DND-41 (cell line): ENCODE measurements at regions not wholly inside any gene's neighbourhood (a gene's known extent, or its start where the extent isn't known, plus 50 kb on each side); places are given as distances from the start of the nearest gene placed in this dataset.

Experiments used
- ATAC-seq: fragments of 200-7000 bp; cut with Tn5 transposase; 3 replicates; pipeline ENCODE4 v1.9.1; 2021; ENCODE audit warnings: low read depth; ENCODE audit not compliant: insufficient read depth
- DNase-seq: peaks from one replicate; pipeline ENCODE4 v3.0.0-alpha.2; 2020
- H2AFZ ChIP-seq: 2 replicates; pipeline ENCODE4 v1.6.0; 2012; ENCODE audit warnings: low read depth, low read length
- H3K27ac ChIP-seq: 2 replicates; pipeline ENCODE4 v1.5.1; 2012; ENCODE audit warnings: low read length, inconsistent platforms
- H3K27me3 ChIP-seq: fragments of 200-600 bp; sonication (generic); 2 replicates; pipeline ENCODE4 v1.6.0; 2012; ENCODE audit warnings: low read length, mild to moderate bottlenecking, inconsistent platforms; ENCODE audit not compliant: insufficient read depth, poor library complexity
- H3K36me3 ChIP-seq: 2 replicates; pipeline ENCODE4 v1.5.1; 2012; ENCODE audit warnings: low read length, inconsistent platforms; ENCODE audit not compliant: insufficient read depth
- H3K4me1 ChIP-seq: 2 replicates; pipeline ENCODE4 v1.5.1; 2012; ENCODE audit warnings: mild to moderate bottlenecking, low read length; ENCODE audit not compliant: insufficient read depth
- H3K4me2 ChIP-seq: 2 replicates; pipeline ENCODE4 v1.6.0; 2012; ENCODE audit warnings: mild to moderate bottlenecking, moderate library complexity, low read length, inconsistent platforms; ENCODE audit not compliant: insufficient read depth
- H3K4me3 ChIP-seq, 2 experiments: fragments of 200-600 bp in 1 of 2; shearing (Covaris generic) in 1 of 2; 2 replicates each; pipeline ENCODE4 v1.5.1; 2012 to 2016; ENCODE audit warnings: inconsistent platforms in 2 of 2, low read length in 2 of 2, mild to moderate bottlenecking in 2 of 2, low read depth in 1 of 2, moderate library complexity in 1 of 2
- H3K79me2 ChIP-seq: 2 replicates; pipeline ENCODE4 v1.6.0; 2012; ENCODE audit warnings: low read length, inconsistent platforms; ENCODE audit not compliant: insufficient read depth
- H3K9ac ChIP-seq: 2 replicates; pipeline ENCODE4 v1.6.0; 2012; ENCODE audit warnings: low read depth, mild to moderate bottlenecking, inconsistent platforms, low read length, moderate library complexity
- H3K9me3 ChIP-seq: 2 replicates; pipeline ENCODE4 v1.5.1; 2012; ENCODE audit warnings: low read length, moderate library complexity, mild to moderate bottlenecking, inconsistent platforms; ENCODE audit not compliant: insufficient read depth, severe bottlenecking
- H4K20me1 ChIP-seq: 2 replicates; pipeline ENCODE4 v1.6.0; 2012; ENCODE audit warnings: low read length; ENCODE audit not compliant: insufficient read depth
- EZH2 ChIP-seq: IDR thresholded peaks from 3 replicates; pipeline ENCODE4 v1.6.1; 2012; ENCODE audit warnings: borderline replicate concordance, low read depth, mild to moderate bottlenecking, moderate library complexity, low read length, inconsistent platforms; ENCODE audit not compliant: severe bottlenecking
- TF ChIP-seq, protein P1 (sequence below): IDR thresholded peaks from 2 replicates; pipeline ENCODE4 v1.5.1; 2012; ENCODE audit warnings: borderline replicate concordance, low read length, moderate library complexity, mild to moderate bottlenecking; ENCODE audit not compliant: poor library complexity, severe bottlenecking; ENCODE audit errors: extremely low read depth

DNA sequence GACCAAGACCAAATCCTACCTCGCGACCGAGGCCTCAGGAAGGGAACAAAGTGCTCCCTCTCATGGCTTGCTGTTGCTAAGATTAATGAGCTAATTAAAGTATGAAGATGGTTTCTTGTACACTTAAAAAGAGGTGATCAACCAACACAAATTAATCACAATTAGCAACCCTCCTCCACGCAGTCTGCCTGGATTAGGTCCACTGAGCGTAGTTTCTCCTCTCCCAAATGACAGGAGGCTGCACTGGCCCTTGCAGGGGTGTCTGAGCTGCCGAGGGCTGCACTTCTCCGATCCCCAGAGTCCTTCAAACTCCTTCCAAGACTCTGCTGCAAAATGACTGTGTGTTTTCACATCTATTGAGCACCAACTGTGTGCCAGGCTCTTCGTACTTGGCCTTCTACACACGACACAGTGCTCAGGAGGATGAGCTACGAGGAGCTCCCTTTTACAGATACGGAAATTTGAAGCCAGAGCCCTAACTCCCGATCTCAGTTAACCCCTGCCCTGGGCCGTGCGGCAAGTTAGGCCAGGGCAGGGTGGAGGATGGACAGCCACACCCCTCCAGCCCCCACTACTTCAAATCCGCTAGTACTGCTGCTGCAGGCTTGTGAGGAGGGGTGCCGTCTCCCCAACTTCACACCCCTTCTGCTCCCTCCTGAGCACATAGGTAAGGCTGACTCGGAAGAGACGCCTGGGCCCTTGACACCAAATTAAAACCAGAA is 101.0 kb upstream of the LINGO1 start:
- DNase-seq: no peak
- Histone ChIP-seq H4K20me1 (no peaks in the 10 kb centered on the region; the same call in 1 of the 2 replicates), H3K36me3 (no peaks in the 10 kb centered on the region), H3K27ac (no peak overlapping the region), H3K79me2 (no peaks in the 10 kb centered on the region), H3K9ac (no peak overlapping the region), H3K27me3 (peaks cover 2% of the 10 kb centered on the region), H3K9me3 (no peaks in the 10 kb centered on the region), H3K4me1 (no peaks in the 10 kb centered on the region), H2AFZ (no peak overlapping the region), H3K4me2 (no peak overlapping the region), H3K4me3 (no peak overlapping the region)
- ATAC-seq: no peak
- TF ChIP-seq EZH2: no peak
- TF ChIP-seq, protein P1, sequence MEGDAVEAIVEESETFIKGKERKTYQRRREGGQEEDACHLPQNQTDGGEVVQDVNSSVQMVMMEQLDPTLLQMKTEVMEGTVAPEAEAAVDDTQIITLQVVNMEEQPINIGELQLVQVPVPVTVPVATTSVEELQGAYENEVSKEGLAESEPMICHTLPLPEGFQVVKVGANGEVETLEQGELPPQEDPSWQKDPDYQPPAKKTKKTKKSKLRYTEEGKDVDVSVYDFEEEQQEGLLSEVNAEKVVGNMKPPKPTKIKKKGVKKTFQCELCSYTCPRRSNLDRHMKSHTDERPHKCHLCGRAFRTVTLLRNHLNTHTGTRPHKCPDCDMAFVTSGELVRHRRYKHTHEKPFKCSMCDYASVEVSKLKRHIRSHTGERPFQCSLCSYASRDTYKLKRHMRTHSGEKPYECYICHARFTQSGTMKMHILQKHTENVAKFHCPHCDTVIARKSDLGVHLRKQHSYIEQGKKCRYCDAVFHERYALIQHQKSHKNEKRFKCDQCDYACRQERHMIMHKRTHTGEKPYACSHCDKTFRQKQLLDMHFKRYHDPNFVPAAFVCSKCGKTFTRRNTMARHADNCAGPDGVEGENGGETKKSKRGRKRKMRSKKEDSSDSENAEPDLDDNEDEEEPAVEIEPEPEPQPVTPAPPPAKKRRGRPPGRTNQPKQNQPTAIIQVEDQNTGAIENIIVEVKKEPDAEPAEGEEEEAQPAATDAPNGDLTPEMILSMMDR: no peak

DNA sequence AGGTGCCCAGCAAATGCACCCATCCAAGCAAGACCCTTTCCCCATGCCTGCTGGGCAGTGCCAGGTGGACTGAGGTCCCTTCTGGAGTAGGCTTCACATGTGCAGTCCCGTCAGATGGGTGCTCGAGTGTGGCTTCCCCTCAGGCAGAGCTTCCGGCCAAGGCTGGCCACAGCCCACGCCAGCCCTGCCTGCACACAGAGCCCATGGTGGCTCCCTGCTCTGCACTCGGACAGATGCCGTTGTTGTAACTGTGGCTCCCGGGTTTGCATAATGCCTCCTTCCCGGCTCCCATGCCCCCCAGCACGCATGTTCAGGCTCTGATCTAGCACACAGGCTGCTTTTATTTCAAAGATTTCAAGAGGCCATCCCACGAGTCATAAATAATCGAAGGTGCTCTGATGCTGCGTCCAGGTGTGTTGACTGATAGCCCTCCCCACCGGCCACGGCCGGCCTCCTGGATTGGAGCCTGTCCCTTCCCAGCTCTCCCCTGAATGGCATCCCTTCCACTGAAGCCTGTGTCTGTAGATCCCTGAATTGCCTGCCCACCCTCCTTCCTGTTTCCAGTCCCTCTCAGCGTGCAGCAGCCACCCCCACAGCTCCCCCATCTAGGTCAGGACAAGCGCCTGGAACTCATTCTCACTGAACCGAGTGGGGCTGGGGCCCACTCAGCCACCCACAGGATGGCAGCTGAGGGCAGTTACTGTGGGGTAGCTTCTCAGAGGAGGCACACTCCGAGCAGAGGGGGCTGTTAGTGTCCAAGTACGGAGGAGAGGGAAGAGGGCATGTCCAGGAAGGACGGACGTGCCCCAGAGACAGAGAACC is 100.0 kb upstream of the LINGO1 start:
- H3K4me1 ChIP-seq: no peaks in the 10 kb centered on the region

DNA sequence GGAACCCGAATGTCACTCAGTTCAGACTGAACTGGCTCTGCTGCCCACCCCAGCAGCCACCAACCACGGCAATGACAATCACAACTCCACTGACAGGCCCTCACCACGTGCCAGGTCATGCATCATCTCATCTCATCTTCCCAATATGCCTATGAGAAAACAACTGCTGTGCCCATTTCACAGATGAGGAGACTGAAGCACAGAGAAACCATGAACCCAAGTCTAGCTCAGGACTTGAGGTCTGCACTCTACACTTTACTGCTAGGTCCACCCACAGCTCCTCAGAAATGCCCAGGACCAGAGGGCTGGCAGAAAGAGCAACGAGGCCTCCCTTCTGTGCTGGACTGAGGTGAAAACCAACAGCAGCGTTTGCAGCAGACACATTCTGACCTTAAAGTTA is 99.2 kb upstream of the LINGO1 start:
- H3K4me1 ChIP-seq: no peaks in the 10 kb centered on the region
- H3K79me2 ChIP-seq: no peaks in the 10 kb centered on the region
- no peaks in the 10 kb centered on the region; the same call in 1 of the 2 replicates for H4K20me1 ChIP-seq
- no peaks in the 10 kb centered on the region for H3K9me3 ChIP-seq
- no peak overlapping the region for H3K9ac ChIP-seq
- H3K27me3 ChIP-seq: peaks cover 6% of the 10 kb centered on the region
- DNase-seq (no peak), ATAC-seq (no peak)
- H3K27ac ChIP-seq: no peak overlapping the region
- no peak overlapping the region for H3K4me3 ChIP-seq
- TF ChIP-seq, protein P1: no peak
- no peak for TF ChIP-seq EZH2
- no peak overlapping the region for H2AFZ ChIP-seq
- H3K36me3 ChIP-seq: no peaks in the 10 kb centered on the region
- H3K4me2 ChIP-seq: no peak overlapping the region

More for the DNA sequence above, 100.0 kb upstream of the LINGO1 start:
- Histone ChIP-seq H4K20me1 (no peaks in the 10 kb centered on the region; the same call in 1 of the 2 replicates), H3K9ac (no peak overlapping the region), H3K4me3 (no peak overlapping the region), H3K4me2 (no peak overlapping the region), H3K27ac (no peak overlapping the region), H3K9me3 (no peaks in the 10 kb centered on the region), H3K36me3 (no peaks in the 10 kb centered on the region), H3K27me3 (peaks cover 6% of the 10 kb centered on the region), H3K79me2 (no peaks in the 10 kb centered on the region), H2AFZ (no peak overlapping the region)
- DNase-seq (no peak), ATAC-seq (no peak)
- TF ChIP-seq, protein P1: no peak
- TF ChIP-seq EZH2: no peak
